NCI-H748 (cell line): ENCODE measurements at regions not wholly inside any gene's neighbourhood (a gene's known extent, or its start where the extent isn't known, plus 50 kb on each side); places are given as distances from the start of the nearest gene placed in this dataset.
"Not testable (repeated sequence)": the region's sequence is repeated elsewhere in the genome, so short reads cannot be mapped to it uniquely, and the experiment has no call there.

Source experiments
- DNase-seq: peaks from one replicate; lab custom pipeline; 2025; ENCODE audit not compliant: unreplicated experiment; lab: John Stamatoyannopoulos, UW

- DNase-seq = no peak
These were observed 51.9 kb upstream of the ALX4 start for GRCh38 chr11:44361813-44362212.

GRCh38 chr11:44363116-44363515 lies 53.2 kb upstream of the ALX4 start:
- DNase-seq = no peak

- DNase-seq = no peak
These were observed 54.7 kb upstream of the ALX4 start for GRCh38 chr11:44364596-44364995.

- no peak for DNase-seq
These were observed 55.7 kb upstream of the ALX4 start for GRCh38 chr11:44365616-44366015.

GRCh38 chr11:44366026-44366425 lies 56.1 kb upstream of the ALX4 start:
- no peak for DNase-seq

- peak; percentile 69 for DNase-seq
These were observed 56.8 kb upstream of the ALX4 start for GRCh38 chr11:44366741-44367140.

GRCh38 chr11:44367452-44367851 lies 57.5 kb upstream of the ALX4 start:
- DNase-seq = no peak

- DNase-seq = no peak
These were observed 58.9 kb upstream of the ALX4 start for GRCh38 chr11:44368886-44369285.

GRCh38 chr11:44371042-44371441 lies 61.1 kb upstream of the ALX4 start:
- not testable (repeated sequence) for DNase-seq

GRCh38 chr11:44371706-44372105 lies 61.8 kb upstream of the ALX4 start:
- DNase-seq = no peak

- no peak for DNase-seq
These were observed 63.0 kb upstream of the ALX4 start for GRCh38 chr11:44372989-44373388.

- no peak for DNase-seq
These were observed 64.1 kb upstream of the ALX4 start for GRCh38 chr11:44374001-44374400.

- no peak for DNase-seq
These were observed 66.5 kb upstream of the ALX4 start for GRCh38 chr11:44376423-44376822.

- no peak for DNase-seq
These were observed 67.2 kb upstream of the ALX4 start for GRCh38 chr11:44377121-44377520.

- no peak for DNase-seq
These were observed 68.0 kb upstream of the ALX4 start for GRCh38 chr11:44377914-44378321.

GRCh38 chr11:44379141-44380008 lies 69.4 kb upstream of the ALX4 start:
- DNase-seq = no peak

- DNase-seq = no peak
These were observed 70.0 kb upstream of the ALX4 start for GRCh38 chr11:44380009-44380313.

GRCh38 chr11:44380820-44381219 lies 70.9 kb upstream of the ALX4 start:
- DNase-seq = no peak

- no peak for DNase-seq
These were observed 71.3 kb upstream of the ALX4 start for GRCh38 chr11:44381261-44381660.

GRCh38 chr11:44382118-44382517 lies 72.2 kb upstream of the ALX4 start:
- no peak for DNase-seq

- no peak for DNase-seq
These were observed 72.8 kb upstream of the ALX4 start for GRCh38 chr11:44382656-44383240.

- DNase-seq = no peak
These were observed 73.3 kb upstream of the ALX4 start for GRCh38 chr11:44383246-44383645.

GRCh38 chr11:44387415-44387814 lies 77.5 kb upstream of the ALX4 start:
- DNase-seq = no peak
